Bronchial epithelial cell (primary cell): ENCODE measurements at regions not wholly inside any gene's neighbourhood (a gene's known extent, or its start where the extent isn't known, plus 50 kb on each side); places are given as distances from the start of the nearest gene placed in this dataset.

Experiments
- DNase-seq: peaks from one replicate; pipeline ENCODE4 v3.0.0-alpha.2; 2010; ENCODE audit warnings: low read depth
- FAIRE-seq: peaks from 2 replicates; lab custom pipeline; 2011; peaks lifted over from hg19 to GRCh38; lab: Jason Lieb, UNC
- H3K27me3 ChIP-seq: 2 replicates; pipeline ENCODE4 v1.5.1; 2011; ENCODE audit warnings: low read length; ENCODE audit not compliant: control insufficient read depth, insufficient read depth
- H3K36me3 ChIP-seq: 2 replicates; pipeline ENCODE4 v1.5.1; 2011; ENCODE audit warnings: low read length; ENCODE audit not compliant: control insufficient read depth, insufficient read depth
- H3K4me3 ChIP-seq: 2 replicates; pipeline ENCODE4 v1.5.1; 2011; ENCODE audit warnings: mild to moderate bottlenecking, low read depth, low read length, control low read depth
- TF ChIP-seq, protein P1 (sequence below): IDR thresholded peaks from 2 replicates; pipeline ENCODE4 v1.5.1; 2011; ENCODE audit warnings: mild to moderate bottlenecking, moderate library complexity, low read length, control low read depth, inconsistent platforms; ENCODE audit not compliant: insufficient read depth, severe bottlenecking

GRCh38 chr1:230548997-230549396 is 93.3 kb upstream of the COG2 start:
- no peak for DNase-seq
- no peak for FAIRE-seq
- Histone ChIP-seq H3K27me3 (peaks cover 2% of the 10 kb centered on the region), H3K4me3 (no peak overlapping the region), H3K36me3 (no peaks in the 10 kb centered on the region)
- TF ChIP-seq, protein P1, sequence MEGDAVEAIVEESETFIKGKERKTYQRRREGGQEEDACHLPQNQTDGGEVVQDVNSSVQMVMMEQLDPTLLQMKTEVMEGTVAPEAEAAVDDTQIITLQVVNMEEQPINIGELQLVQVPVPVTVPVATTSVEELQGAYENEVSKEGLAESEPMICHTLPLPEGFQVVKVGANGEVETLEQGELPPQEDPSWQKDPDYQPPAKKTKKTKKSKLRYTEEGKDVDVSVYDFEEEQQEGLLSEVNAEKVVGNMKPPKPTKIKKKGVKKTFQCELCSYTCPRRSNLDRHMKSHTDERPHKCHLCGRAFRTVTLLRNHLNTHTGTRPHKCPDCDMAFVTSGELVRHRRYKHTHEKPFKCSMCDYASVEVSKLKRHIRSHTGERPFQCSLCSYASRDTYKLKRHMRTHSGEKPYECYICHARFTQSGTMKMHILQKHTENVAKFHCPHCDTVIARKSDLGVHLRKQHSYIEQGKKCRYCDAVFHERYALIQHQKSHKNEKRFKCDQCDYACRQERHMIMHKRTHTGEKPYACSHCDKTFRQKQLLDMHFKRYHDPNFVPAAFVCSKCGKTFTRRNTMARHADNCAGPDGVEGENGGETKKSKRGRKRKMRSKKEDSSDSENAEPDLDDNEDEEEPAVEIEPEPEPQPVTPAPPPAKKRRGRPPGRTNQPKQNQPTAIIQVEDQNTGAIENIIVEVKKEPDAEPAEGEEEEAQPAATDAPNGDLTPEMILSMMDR, result no peak

GRCh38 chr1:230548357-230548756 is 93.9 kb upstream of the COG2 start:
- DNase-seq, result peak; percentile 29
- TF ChIP-seq, protein P1, result no peak
- Histone ChIP-seq H3K27me3 (peaks cover 2% of the 10 kb centered on the region), H3K36me3 (no peaks in the 10 kb centered on the region), H3K4me3 (no peak overlapping the region)
- FAIRE-seq, result no peak

DNA sequence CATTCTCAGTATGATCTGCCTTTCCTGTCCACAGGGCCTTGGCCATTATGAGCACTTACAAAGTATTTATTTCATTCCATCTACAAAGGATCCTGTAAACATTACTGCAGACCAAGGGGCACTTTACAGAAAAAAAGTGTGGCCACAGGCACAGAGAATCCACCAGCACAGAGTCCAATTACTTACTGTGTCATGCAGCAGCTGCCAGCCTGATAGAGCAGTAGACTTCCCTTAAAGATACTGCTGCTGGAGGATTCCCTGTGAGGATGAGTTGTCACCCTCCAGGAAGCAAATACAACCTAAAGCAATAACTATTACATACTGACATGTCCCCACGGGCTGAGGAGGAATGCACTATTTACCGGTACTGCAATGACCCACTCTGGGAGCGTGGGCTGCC is 97.1 kb upstream of the COG2 start:
- H3K27me3 ChIP-seq, result peaks cover 2% of the 10 kb centered on the region
- TF ChIP-seq, protein P1, result no peak
- no peak for FAIRE-seq

GRCh38 chr1:230544758-230545157 is 97.5 kb upstream of the COG2 start:
- TF ChIP-seq, protein P1, result no peak
- Histone ChIP-seq H3K36me3 (no peaks in the 10 kb centered on the region), H3K4me3 (no peak overlapping the region), H3K27me3 (peaks cover 2% of the 10 kb centered on the region)
- DNase-seq (no peak), FAIRE-seq (no peak)

More for the DNA sequence above, 97.1 kb upstream of the COG2 start:
- H3K4me3 ChIP-seq, result no peak overlapping the region
- H3K36me3 ChIP-seq, result no peaks in the 10 kb centered on the region
- no peak for DNase-seq

DNA sequence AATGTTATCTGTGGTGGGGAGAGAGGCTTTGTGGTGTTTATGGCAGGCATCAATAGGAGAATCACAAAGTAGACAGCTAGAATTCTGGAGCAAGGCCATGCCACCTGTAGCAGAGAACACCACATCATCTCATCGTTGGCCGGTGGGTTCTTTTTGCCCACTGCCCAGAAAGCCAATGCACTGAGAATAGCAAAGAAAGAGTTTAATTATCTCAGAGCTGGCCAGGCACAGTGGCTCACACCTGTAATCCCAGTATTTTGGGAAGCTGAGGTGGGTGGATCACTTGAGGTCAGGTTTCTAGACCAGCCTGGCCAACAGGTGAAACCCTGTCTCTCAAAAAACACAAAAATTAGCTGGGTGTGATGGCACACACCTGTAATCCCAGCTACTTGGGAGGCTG is 99.2 kb upstream of the COG2 start:
- DNase-seq, result no peak
- H3K36me3 ChIP-seq, result no peaks in the 10 kb centered on the region
- TF ChIP-seq, protein P1, result no peak
- H3K27me3 ChIP-seq, result peaks cover 5% of the 10 kb centered on the region
- no peak for FAIRE-seq
- H3K4me3 ChIP-seq, result no peak overlapping the region

DNA sequence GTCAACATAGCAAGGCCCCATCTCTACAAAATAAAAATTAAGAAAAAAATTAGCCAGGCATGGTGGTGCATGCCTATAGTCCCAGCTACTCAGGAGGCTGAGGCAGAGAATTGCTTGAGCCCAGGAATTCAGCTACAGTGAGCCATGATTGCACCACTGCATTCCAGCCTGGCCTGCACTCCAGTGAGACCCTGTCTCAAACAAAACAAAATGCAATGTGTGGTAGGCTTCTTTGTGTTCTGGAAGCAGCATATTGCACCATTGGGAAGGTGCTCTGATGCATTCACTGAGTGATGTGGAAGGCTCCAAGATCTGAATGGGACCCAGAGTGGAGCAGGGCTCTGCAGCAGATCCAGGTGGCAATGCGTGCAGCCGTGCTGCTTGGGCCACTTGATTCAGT is 99.6 kb upstream of the COG2 start:
- Histone ChIP-seq H3K36me3 (no peaks in the 10 kb centered on the region), H3K4me3 (no peak overlapping the region), H3K27me3 (peaks cover 5% of the 10 kb centered on the region)
- FAIRE-seq (no peak), DNase-seq (no peak)
- TF ChIP-seq, protein P1, result no peak
